ENCODE measurements at regions not wholly inside any gene's neighbourhood (a gene's known extent, or its start where the extent isn't known, plus 50 kb on each side); places are given as distances from the start of the nearest gene placed in this dataset.

DNA sequence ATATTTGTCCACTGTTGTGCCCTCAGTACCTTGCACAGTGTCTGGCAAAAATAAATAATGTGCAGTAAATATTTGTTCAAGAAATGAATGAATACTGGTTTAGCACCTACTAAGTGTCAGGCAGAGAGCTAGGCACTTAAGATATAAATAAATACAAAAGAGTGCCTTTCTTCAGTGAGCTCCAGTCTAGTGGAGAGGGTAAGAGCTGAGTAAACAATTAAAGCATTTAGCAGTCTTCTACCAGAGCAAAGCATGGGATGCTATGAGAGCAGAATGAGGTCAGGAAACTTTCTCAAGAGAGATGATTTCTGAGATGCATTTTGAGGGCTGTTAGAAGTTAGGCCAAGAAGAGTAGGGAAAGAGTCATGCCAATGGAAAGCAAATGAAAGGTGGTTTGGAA, 314.7 kb downstream of the DSC3 start:
- Histone ChIP-seq H3K27ac (no peak overlapping the region), H3K9me3 (no peaks in the 10 kb centered on the region), H3K36me3 (no peaks in the 10 kb centered on the region), H3K4me3 (replicated peaks in 1 of 3) (no peak overlapping the region), H3K27me3 (no peaks in the 10 kb centered on the region), H3K4me1 (no peaks in the 10 kb centered on the region)
- TF ChIP-seq, protein P1, sequence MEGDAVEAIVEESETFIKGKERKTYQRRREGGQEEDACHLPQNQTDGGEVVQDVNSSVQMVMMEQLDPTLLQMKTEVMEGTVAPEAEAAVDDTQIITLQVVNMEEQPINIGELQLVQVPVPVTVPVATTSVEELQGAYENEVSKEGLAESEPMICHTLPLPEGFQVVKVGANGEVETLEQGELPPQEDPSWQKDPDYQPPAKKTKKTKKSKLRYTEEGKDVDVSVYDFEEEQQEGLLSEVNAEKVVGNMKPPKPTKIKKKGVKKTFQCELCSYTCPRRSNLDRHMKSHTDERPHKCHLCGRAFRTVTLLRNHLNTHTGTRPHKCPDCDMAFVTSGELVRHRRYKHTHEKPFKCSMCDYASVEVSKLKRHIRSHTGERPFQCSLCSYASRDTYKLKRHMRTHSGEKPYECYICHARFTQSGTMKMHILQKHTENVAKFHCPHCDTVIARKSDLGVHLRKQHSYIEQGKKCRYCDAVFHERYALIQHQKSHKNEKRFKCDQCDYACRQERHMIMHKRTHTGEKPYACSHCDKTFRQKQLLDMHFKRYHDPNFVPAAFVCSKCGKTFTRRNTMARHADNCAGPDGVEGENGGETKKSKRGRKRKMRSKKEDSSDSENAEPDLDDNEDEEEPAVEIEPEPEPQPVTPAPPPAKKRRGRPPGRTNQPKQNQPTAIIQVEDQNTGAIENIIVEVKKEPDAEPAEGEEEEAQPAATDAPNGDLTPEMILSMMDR (IDR thresholded peaks at IDR 0.05): no peak
- no peak for TF ChIP-seq POLR2A (IDR thresholded peaks at IDR 0.05)
- DNase-seq: no peak
- intact Hi-C loops (cut with DNase I): no loop called here

DNA sequence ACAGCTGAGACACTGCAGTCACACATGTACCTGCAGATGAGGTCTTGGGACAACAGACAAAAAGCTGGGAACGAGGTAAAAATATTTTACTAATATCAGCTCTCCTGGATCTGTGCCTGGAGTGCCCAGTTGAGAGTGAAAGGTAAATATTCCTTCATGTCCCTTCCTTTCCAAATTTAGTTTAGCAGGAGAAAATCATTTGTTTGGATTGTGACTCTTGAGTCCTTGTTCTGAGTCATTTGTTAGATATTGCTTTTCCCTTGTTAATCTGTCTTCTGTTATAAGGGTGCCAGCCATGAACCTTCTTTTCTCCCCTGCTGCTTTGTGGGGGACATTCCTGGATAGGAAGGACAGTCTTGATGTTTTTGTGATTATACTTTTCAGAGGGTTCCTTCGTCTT, 329.2 kb downstream of the DSC3 start:
- WGBS, 2 donors: 60 to 65% methylated on average over 2 of the region's 2 CpGs
- intact Hi-C loops (cut with DNase I): no loop called here
- no peak for TF ChIP-seq POLR2A (IDR thresholded peaks at IDR 0.05)
- TF ChIP-seq, protein P1 (IDR thresholded peaks at IDR 0.05): no peak
- DNase-seq: no peak
- Histone ChIP-seq H3K4me3 (replicated peaks in 1 of 3) (no peak overlapping the region), H3K36me3 (no peaks in the 10 kb centered on the region), H3K4me1 (no peaks in the 10 kb centered on the region), H3K27me3 (no peaks in the 10 kb centered on the region), H3K9me3 (no peaks in the 10 kb centered on the region), H3K27ac (no peak overlapping the region)

DNA sequence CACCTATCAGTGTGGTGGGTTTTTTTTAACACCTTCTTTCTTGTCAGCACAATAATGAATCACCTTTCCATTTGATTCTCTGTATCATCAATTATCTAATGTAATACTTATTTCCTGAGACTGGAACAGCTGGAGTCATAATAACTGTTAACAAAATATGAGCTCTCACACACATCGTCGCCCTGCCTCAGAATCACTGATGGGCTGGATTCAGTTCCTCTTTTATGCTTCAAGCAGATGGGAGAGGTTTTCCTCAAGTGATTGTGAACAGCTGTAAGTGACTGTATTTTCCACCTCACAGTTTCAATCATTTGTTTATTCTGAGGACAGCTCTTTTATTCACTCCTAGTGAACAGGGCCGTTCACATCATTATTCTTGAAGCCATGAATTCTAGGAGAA, 330.2 kb downstream of the DSC3 start:
- Histone ChIP-seq H3K4me1 (no peaks in the 10 kb centered on the region), H3K9me3 (no peaks in the 10 kb centered on the region), H3K4me3 (replicated peaks in 1 of 3) (no peak overlapping the region), H3K27ac (no peak overlapping the region), H3K36me3 (no peaks in the 10 kb centered on the region), H3K27me3 (no peaks in the 10 kb centered on the region)
- TF ChIP-seq POLR2A (IDR thresholded peaks at IDR 0.05): no peak
- TF ChIP-seq, protein P1 (IDR thresholded peaks at IDR 0.05): no peak
- DNase-seq: no peak
- WGBS, 2 donors: 69 to 70% methylated on average over 3 of the region's 3 CpGs
- intact Hi-C loops (cut with DNase I): no loop called here

DNA sequence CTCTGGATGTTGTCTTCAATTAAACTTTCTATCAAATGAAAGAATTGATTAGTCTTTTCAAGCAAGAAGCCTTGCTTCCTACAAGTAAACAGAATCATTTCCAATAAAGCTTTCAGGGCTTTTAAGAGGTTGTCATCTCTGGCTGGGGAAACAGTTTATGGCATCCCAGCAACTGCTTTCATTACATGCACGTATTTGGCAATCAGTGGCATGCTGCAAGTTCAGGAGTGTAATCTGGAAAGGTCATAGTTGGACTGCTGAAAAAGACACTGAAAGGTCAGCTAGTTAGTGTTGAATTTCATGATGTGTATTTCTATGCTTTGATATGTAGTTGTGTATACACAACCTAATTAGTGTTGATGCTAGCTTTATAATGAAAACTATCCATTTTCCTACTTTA, 332.9 kb downstream of the DSC3 start:
- H3K36me3 ChIP-seq: no peaks in the 10 kb centered on the region
- H3K9me3 ChIP-seq: no peaks in the 10 kb centered on the region
- TF ChIP-seq POLR2A (IDR thresholded peaks at IDR 0.05): no peak
- TF ChIP-seq, protein P1 (IDR thresholded peaks at IDR 0.05): no peak
- H3K4me3 ChIP-seq (replicated peaks in 1 of 3): no peak overlapping the region
- H3K27me3 ChIP-seq: no peaks in the 10 kb centered on the region
- DNase-seq: no peak
- 42 to 52% methylated on average over 1 of the region's 1 CpG for WGBS, 2 donors
- H3K27ac ChIP-seq: no peak overlapping the region
- H3K4me1 ChIP-seq: no peaks in the 10 kb centered on the region
- intact Hi-C loops (cut with DNase I): no loop called here

DNA sequence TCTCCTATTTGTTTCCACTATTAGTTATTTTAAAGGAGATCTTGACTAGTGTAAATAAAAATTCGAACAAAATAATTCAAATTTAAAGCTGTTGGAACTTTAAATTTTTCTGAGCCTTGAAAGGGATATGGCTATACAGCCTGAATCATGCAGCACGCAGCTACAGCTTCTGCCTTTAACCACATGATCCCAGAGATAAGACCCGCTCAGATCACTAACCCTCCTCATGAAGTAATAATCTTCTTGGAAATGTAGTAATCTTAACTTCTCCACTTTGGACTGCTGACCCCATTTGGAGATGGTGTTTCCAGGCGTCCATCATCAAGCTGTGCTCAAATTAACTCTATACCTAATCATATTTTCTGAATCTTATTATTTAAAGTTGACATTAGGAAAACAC, 336.6 kb downstream of the DSC3 start:
- TF ChIP-seq, protein P1 (IDR thresholded peaks at IDR 0.05): no peak
- TF ChIP-seq POLR2A (IDR thresholded peaks at IDR 0.05): no peak
- Histone ChIP-seq H3K4me3 (replicated peaks in 1 of 3) (no peak overlapping the region), H3K9me3 (no peaks in the 10 kb centered on the region), H3K36me3 (no peaks in the 10 kb centered on the region), H3K27ac (no peak overlapping the region), H3K27me3 (no peaks in the 10 kb centered on the region), H3K4me1 (no peaks in the 10 kb centered on the region)
- no peak for DNase-seq
- 76 to 78% methylated on average over 4 of the region's 4 CpGs for WGBS, 2 donors
- intact Hi-C loops (cut with DNase I): no loop called here
